GM18505 (cell line): ENCODE measurements at regions not wholly inside any gene's neighbourhood (a gene's known extent, or its start where the extent isn't known, plus 50 kb on each side); places are given as distances from the start of the nearest gene placed in this dataset.

Source experiments
- ATAC-seq: cut with Tn5 transposase; IDR thresholded peaks from one replicate; pipeline ENCODE4 v1.9.1; 2021; ENCODE audit not compliant: unreplicated experiment
- POLR2A ChIP-seq: IDR thresholded peaks from 4 replicates; pipeline ENCODE4 v1.6.1; 2011; ENCODE audit warnings: borderline replicate concordance; ENCODE audit not compliant: insufficient read depth, insufficient read length; ENCODE audit errors: extremely low read depth

DNA sequence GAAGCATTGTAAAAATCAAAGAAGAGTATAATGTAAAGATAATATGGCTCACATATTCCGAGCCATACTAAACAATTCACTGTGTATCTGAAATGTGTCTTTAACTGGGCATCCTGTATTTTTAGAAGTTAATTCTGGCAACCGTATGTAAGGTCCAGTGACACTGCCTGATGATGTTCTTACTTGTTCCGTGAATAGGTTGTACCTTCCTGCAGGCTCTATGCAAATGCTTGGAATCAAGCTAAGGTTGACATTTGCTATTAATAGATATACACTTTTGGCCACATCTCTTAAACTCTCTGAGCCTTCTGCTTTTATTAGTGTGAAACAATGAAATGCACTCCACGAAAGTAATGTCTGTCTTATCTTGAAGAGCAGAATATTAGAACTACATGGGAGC is 534.6 kb downstream of the CCDC85A start:
- no peak for ATAC-seq
- TF ChIP-seq POLR2A, result no peak

GRCh38 chr2:56729212-56729611 is 545.4 kb downstream of the CCDC85A start:
- no peak for ATAC-seq
- no peak for TF ChIP-seq POLR2A

DNA sequence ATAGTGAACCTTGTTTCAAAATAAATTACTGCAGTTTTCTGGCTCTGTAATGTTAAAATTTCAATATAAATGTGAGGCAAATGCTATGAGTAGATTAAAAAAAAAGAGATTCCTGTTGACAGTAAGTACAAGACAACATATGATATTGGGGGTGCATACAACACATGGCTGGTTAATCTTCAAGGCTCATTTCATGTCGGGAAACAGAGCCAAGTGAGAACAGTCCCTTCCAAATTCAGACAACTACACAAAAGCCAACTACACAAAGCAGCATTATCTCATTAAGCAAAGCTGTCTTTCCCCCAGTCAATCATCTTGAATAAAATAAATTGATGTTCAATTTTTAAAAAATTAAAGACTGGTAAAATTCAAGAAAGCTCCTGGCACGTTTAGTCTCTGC is 549.2 kb downstream of the CCDC85A start:
- TF ChIP-seq POLR2A, result no peak
- no peak for ATAC-seq

DNA sequence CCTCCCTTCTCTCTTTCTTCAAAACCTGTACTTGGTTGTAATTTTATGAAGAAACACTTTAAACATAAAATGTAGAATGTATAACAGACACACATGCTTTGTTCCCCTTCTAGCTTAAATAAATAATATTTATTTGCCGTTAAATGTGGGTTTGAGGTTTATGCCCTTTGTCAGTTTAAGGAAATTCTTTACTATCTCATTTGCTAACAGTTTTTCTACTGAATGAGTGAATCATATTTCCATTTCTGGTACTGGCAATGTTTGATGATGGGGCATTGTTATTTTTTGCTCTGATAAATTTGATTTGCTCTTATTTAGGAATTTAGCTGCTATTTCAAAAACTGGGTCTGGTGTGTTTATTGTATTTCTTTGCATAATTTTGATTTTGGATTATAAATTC is 555.6 kb downstream of the CCDC85A start:
- no peak for ATAC-seq
- no peak for TF ChIP-seq POLR2A

GRCh38 chr2:56741601-56742102 is 557.9 kb downstream of the CCDC85A start:
- ATAC-seq, result no peak

GRCh38 chr2:56743807-56744206 is 560.0 kb downstream of the CCDC85A start:
- TF ChIP-seq POLR2A, result no peak
- ATAC-seq, result no peak

More at GRCh38 chr2:56741601-56742102, 557.9 kb downstream of the CCDC85A start:
- no peak for TF ChIP-seq POLR2A

DNA sequence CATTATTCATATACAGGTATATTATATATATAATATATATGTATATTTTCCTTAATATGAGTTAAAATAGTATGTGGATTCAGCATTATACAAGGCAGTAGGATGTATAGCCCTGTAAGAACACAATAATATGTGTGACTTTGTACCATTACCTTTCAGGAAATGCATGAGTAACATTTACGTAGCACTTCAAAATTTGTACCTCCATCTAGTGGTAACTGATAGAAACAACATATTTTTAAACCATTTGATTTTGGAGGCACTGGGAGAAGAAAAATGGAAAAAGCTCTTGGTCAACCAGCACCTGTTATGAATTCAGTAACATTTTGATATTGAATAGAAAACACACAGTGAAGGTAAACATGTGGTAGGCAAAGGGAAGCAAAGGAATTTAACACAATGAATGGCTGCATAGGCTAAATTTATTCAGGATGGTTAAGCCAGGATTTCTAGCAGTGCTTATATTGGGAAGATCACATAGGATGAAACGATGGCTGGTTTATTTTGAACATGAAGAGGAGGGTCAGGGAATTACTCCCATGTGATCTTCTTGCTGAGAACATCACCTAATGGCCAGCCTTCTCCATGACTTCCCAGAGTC is 565.5 kb downstream of the CCDC85A start:
- no peak for ATAC-seq
- TF ChIP-seq POLR2A, result no peak

DNA sequence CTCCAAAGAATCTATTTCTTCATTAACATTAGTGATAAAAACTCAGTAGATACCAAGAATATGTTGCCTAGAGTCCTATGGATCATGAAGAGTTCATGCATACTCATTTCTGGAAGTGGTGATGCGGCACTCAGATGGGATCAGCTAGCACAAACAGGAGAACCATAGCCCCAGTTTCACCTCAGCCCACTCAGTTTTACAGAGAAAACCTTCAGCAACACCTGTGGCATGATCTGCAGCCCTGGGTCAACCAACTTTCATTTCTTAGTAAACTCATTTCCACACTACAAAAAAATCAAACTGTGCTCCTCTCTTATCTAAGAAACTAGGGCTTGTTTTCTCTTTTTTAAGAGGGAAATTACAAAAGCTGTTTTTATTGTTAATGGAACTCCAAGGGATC is 569.4 kb downstream of the CCDC85A start:
- no peak for TF ChIP-seq POLR2A
- ATAC-seq, result no peak

GRCh38 chr2:56754066-56754615 is 570.4 kb downstream of the CCDC85A start:
- no peak for ATAC-seq
- no peak for TF ChIP-seq POLR2A

DNA sequence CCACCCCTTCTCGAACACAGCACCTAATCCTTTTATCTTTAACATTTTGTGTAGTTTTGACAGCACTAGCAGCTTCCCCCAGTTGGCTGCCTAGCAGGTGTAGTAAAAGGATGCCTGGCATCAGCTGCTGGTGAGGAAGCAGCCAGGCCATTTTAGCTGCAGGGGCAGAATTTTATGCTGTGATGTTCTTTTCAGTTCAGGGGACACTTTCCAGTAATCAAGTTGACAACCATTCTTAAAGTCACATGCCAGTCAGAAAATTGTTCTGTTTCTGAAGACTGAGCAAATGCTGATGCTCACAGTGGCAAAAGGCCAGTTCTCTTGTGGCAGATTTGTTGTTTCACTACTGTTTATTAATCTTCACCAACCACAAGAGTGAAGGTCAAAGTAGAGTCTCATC is 570.8 kb downstream of the CCDC85A start:
- TF ChIP-seq POLR2A, result no peak
- ATAC-seq, result no peak

DNA sequence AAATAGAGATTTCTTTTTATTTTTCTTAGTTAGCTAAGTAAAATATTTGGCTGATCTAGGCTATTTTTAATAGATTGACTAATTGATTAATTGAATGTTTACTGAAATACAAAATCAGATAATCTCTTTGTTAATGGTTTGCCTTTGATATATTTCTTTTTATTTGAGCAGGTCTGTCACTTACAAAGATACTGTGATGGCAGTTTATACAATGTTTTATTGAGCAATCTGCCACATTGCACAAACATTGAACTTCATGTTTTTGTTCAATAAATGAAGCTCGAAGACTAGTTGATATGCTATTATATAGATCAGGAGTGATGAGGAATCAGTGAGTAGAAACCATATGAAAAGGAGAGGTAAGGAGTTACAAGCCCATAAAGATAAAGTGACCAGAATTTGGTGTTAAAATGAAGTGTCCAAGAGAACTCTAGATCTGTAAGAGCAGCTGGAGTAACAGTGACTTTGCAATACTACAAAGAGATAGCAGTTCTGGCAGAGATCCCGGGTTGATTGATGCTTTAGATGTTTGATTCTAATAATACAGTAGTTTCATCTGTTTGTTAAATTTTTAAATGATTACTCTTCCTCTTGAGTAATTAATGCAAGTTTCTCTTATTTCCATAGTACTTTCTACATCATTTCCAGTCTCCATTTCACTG is 574.2 kb downstream of the CCDC85A start:
- no peak for TF ChIP-seq POLR2A
- no peak for ATAC-seq

GRCh38 chr2:56763683-56764082 is 579.9 kb downstream of the CCDC85A start:
- TF ChIP-seq POLR2A, result no peak
- no peak for ATAC-seq

GRCh38 chr2:56768973-56769372 is 585.2 kb downstream of the CCDC85A start:
- TF ChIP-seq POLR2A, result no peak
- no peak for ATAC-seq

GRCh38 chr2:56770490-56770889 is 586.7 kb downstream of the CCDC85A start:
- TF ChIP-seq POLR2A, result no peak
- ATAC-seq, result no peak
